SU-DHL-6 (cell line): ENCODE measurements at regions not wholly inside any gene's neighbourhood (a gene's known extent, or its start where the extent isn't known, plus 50 kb on each side); places are given as distances from the start of the nearest gene placed in this dataset.

Experiments used
- CTCF ChIP-seq: fragments of 200-600 bp; sonication (generic); IDR thresholded peaks from one replicate; pipeline ENCODE4 v1.5.1; 2017; ENCODE audit warnings: antibody characterized with exemption, mild to moderate bottlenecking, low read length, moderate library complexity; ENCODE audit not compliant: insufficient read depth, poor library complexity, severe bottlenecking
- EZH2phosphoT487 ChIP-seq: fragments of 200-600 bp; sonication (generic), shearing (Covaris generic); conservative IDR thresholded peaks from 2 replicates; pipeline ENCODE4 v1.6.1; 2018; ENCODE audit warnings: mild to moderate bottlenecking, antibody characterized with exemption, low read length, moderate library complexity, mixed read lengths

DNA sequence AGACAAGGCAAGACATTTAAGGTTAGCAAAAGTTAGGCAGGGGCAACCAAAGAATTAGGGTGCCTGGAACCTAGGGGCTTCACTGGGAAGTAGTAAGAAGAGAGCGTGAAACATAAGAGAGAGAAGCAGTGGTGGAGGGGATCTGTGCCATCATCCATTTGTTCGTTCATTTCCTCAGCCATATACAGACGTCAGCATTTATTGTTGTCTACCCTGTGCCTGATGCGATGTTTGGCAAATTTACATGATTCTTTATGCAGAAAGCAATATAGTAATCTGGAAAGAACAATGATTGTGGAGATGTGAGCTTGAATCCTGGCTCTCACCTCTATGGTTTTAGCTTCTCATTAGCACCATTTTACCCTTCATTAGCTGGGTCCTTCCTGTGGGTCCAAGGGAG, 477.5 kb upstream of the MPDZ start:
- TF ChIP-seq CTCF = no peak
- no peak for TF ChIP-seq EZH2phosphoT487
